ENCODE measurements at regions not wholly inside any gene's neighbourhood (a gene's known extent, or its start where the extent isn't known, plus 50 kb on each side); places are given as distances from the start of the nearest gene placed in this dataset.

DNA sequence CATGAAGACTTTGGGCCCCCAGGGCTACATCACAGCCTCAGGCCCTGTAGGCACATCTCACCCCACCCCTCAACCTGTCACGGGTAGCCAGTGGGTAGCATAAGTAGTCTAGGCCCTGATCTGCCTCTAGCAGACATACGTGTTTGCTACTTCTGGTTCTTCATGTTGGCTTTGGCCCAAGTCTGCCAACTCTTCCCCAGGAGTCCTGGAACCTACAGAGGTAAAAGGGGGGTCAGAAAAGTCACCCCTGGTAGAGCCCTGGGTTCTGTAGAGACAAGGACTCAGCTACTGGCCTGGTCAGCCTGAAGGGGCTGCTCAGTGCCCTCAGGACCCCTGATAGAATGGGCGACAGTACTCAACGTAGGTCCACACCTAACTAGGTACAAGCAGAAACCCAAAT lies 67.5 kb upstream of the UNC5B start:
- H3K27ac ChIP-seq (ENCODE audit: low read length): no peak overlapping the region
- Mint-ChIP-seq H3K9me3 (no peaks in the 10 kb centered on the region), H3K27ac (no peak overlapping the region), H3K27me3 (ENCODE audit: low read depth in 2 of 2) (peaks cover 3 to 6% of the 10 kb centered on the region in 2 donors), H3K36me3 (no peaks in the 10 kb centered on the region), H3K4me3 (no peak overlapping the region), H3K4me1 (no peaks in the 10 kb centered on the region)
- no peaks in the 10 kb centered on the region for H3K36me3 ChIP-seq (ENCODE audit: control insufficient read depth, insufficient read depth, low read length)
- TF ChIP-seq, protein P1, sequence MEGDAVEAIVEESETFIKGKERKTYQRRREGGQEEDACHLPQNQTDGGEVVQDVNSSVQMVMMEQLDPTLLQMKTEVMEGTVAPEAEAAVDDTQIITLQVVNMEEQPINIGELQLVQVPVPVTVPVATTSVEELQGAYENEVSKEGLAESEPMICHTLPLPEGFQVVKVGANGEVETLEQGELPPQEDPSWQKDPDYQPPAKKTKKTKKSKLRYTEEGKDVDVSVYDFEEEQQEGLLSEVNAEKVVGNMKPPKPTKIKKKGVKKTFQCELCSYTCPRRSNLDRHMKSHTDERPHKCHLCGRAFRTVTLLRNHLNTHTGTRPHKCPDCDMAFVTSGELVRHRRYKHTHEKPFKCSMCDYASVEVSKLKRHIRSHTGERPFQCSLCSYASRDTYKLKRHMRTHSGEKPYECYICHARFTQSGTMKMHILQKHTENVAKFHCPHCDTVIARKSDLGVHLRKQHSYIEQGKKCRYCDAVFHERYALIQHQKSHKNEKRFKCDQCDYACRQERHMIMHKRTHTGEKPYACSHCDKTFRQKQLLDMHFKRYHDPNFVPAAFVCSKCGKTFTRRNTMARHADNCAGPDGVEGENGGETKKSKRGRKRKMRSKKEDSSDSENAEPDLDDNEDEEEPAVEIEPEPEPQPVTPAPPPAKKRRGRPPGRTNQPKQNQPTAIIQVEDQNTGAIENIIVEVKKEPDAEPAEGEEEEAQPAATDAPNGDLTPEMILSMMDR (IDR thresholded peaks at IDR 0.05): no peak
- H3K9me3 ChIP-seq (ENCODE audit: control insufficient read depth, insufficient read depth, low read length): no peaks in the 10 kb centered on the region
- intact Hi-C loops (cut with micrococcal nuclease): no loop called here
- ATAC-seq (no peak), DNase-seq (no peak)
- WGBS (ENCODE audit: insufficient coverage): 89% methylated on average over 4 of the region's 4 CpGs
- no peaks in the 10 kb centered on the region for H3K4me1 ChIP-seq (ENCODE audit: control insufficient read depth, insufficient read depth, low read length)
- no peaks in the 10 kb centered on the region for H3K27me3 ChIP-seq (ENCODE audit: control insufficient read depth, insufficient read depth, low read length)
- no peak overlapping the region for H3K4me3 ChIP-seq (ENCODE audit: low read length)

DNA sequence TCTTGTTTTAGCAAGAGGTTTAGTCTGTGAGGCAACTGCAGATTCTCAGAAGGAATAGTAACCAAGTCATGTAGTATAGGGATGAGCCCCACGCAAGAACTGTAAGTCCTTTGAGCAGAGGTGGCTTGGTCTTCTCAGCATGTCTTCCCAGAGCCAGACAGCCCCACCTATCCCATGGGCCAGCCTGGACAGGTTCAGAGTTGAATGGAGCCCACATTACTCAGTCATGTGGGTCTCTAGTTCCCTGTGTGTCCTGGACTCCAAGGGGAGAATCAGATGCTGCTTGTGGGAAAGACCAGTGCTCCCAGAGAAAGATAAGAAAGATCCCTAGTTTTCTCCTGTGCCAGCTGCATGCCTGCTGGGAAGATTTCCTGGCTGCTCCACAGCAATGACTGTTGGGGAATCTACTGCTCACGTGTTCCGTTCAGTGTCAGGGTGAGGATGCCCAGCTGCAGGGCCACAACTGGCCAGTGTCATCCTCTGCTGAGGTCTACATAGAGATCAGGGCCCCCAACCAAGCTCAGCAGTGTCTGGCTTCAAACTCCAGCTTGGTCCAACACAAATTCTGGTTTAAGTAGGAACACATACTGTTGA lies 66.9 kb upstream of the UNC5B start:
- intact Hi-C loops (cut with micrococcal nuclease): no loop called here
- H3K9me3 ChIP-seq (ENCODE audit: control insufficient read depth, insufficient read depth, low read length): no peaks in the 10 kb centered on the region
- DNase-seq: no peak
- no peak overlapping the region for H3K27ac ChIP-seq (ENCODE audit: low read length)
- no peak for ATAC-seq
- no peaks in the 10 kb centered on the region for H3K36me3 Mint-ChIP-seq
- no peaks in the 10 kb centered on the region for H3K4me1 ChIP-seq (ENCODE audit: control insufficient read depth, insufficient read depth, low read length)
- TF ChIP-seq, protein P1 (IDR thresholded peaks at IDR 0.05): no peak
- H3K27ac Mint-ChIP-seq: no peak overlapping the region
- H3K9me3 Mint-ChIP-seq: no peaks in the 10 kb centered on the region
- WGBS (ENCODE audit: insufficient coverage): 90% methylated on average over 3 of the region's 3 CpGs
- no peaks in the 10 kb centered on the region for H3K27me3 ChIP-seq (ENCODE audit: control insufficient read depth, insufficient read depth, low read length)
- no peaks in the 10 kb centered on the region for H3K36me3 ChIP-seq (ENCODE audit: control insufficient read depth, insufficient read depth, low read length)
- peaks cover 3 to 6% of the 10 kb centered on the region in 2 donors for H3K27me3 Mint-ChIP-seq (ENCODE audit: low read depth in 2 of 2)
- no peaks in the 10 kb centered on the region for H3K4me1 Mint-ChIP-seq
- no peak overlapping the region for H3K4me3 Mint-ChIP-seq
- H3K4me3 ChIP-seq (ENCODE audit: low read length): no peak overlapping the region

DNA sequence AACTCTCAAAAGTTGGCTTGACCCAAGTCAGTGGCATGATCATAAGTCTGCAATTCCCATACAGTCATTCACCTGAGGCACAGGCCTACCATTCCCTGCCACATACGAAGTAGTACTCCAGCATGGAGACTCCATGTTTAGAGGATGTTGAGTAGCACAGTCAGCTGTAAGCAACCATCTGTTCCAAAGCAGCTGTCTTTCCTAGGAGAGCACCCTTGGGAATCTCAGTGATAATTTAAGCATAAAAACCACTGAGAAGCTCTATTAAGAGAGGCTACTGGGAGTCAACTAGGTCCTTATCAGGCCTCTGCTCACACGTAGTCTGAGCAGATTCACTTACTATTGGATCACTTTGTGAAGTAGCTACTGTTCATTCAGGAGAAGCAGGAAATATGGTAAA lies 61.6 kb upstream of the UNC5B start:
- no peaks in the 10 kb centered on the region for H3K9me3 ChIP-seq (ENCODE audit: control insufficient read depth, insufficient read depth, low read length)
- H3K36me3 ChIP-seq (ENCODE audit: control insufficient read depth, insufficient read depth, low read length): no peaks in the 10 kb centered on the region
- no peak overlapping the region for H3K4me3 Mint-ChIP-seq
- DNase-seq: no peak
- TF ChIP-seq, protein P1 (IDR thresholded peaks at IDR 0.05): no peak
- no peaks in the 10 kb centered on the region for H3K4me1 ChIP-seq (ENCODE audit: control insufficient read depth, insufficient read depth, low read length)
- no peak overlapping the region for H3K27ac ChIP-seq (ENCODE audit: low read length)
- H3K36me3 Mint-ChIP-seq: no peaks in the 10 kb centered on the region
- H3K27ac Mint-ChIP-seq: no peak overlapping the region
- H3K27me3 ChIP-seq (ENCODE audit: control insufficient read depth, insufficient read depth, low read length): no peaks in the 10 kb centered on the region
- no peaks in the 10 kb centered on the region for H3K27me3 Mint-ChIP-seq (ENCODE audit: low read depth in 2 of 2)
- no peaks in the 10 kb centered on the region for H3K4me1 Mint-ChIP-seq
- no peaks in the 10 kb centered on the region for H3K9me3 Mint-ChIP-seq
- intact Hi-C loops (cut with micrococcal nuclease): no loop called here
- H3K4me3 ChIP-seq (ENCODE audit: low read length): no peak overlapping the region
- no peak for ATAC-seq
- WGBS (ENCODE audit: insufficient coverage): 79% methylated on average over 2 of the region's 2 CpGs

DNA sequence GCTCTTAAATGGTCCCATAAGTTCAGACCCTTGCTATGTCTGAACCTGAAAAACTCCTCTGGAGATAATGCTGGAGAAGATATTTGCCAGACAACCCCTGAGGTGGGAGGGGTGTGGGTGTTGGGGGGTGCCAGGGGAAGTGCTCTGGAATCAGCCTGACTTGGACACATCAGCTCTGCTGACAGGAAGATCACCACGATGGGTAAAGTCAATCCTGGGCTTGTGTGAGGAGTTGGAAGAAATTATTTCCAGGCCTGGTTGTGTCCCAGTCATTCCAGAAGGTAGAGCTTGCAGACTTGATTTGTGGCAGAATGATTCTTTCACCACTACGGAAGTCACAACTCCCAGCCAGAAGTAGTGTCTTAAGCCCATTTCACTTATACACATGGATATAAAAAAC lies 60.3 kb upstream of the UNC5B start:
- Mint-ChIP-seq H3K4me3 (no peak overlapping the region), H3K27ac (no peak overlapping the region), H3K36me3 (no peaks in the 10 kb centered on the region), H3K9me3 (no peaks in the 10 kb centered on the region), H3K4me1 (no peaks in the 10 kb centered on the region), H3K27me3 (ENCODE audit: low read depth in 2 of 2) (no peaks in the 10 kb centered on the region)
- H3K9me3 ChIP-seq (ENCODE audit: control insufficient read depth, insufficient read depth, low read length): no peaks in the 10 kb centered on the region
- WGBS (ENCODE audit: insufficient coverage): 75% methylated on average over 2 of the region's 2 CpGs
- ATAC-seq (no peak), DNase-seq (no peak)
- H3K4me3 ChIP-seq (ENCODE audit: low read length): no peak overlapping the region
- H3K27ac ChIP-seq (ENCODE audit: low read length): no peak overlapping the region
- TF ChIP-seq, protein P1 (IDR thresholded peaks at IDR 0.05): no peak
- intact Hi-C loops (cut with micrococcal nuclease): no loop called here
- H3K27me3 ChIP-seq (ENCODE audit: control insufficient read depth, insufficient read depth, low read length): no peaks in the 10 kb centered on the region
- H3K36me3 ChIP-seq (ENCODE audit: control insufficient read depth, insufficient read depth, low read length): no peaks in the 10 kb centered on the region
- no peaks in the 10 kb centered on the region for H3K4me1 ChIP-seq (ENCODE audit: control insufficient read depth, insufficient read depth, low read length)
